Erythroblast (primary cell): ENCODE measurements at regions not wholly inside any gene's neighbourhood (a gene's known extent, or its start where the extent isn't known, plus 50 kb on each side); places are given as distances from the start of the nearest gene placed in this dataset.

Experiments used
- GATA1 ChIP-seq: IDR thresholded peaks from 2 replicates; pipeline ENCODE4 v1.6.1; 2011; ENCODE audit warnings: low read depth, mild to moderate bottlenecking, control low read depth, low read length, moderate library complexity
- POLR2A ChIP-seq: IDR thresholded peaks from 2 replicates; pipeline ENCODE4 v1.6.1; 2011; ENCODE audit warnings: mild to moderate bottlenecking, low read length

DNA sequence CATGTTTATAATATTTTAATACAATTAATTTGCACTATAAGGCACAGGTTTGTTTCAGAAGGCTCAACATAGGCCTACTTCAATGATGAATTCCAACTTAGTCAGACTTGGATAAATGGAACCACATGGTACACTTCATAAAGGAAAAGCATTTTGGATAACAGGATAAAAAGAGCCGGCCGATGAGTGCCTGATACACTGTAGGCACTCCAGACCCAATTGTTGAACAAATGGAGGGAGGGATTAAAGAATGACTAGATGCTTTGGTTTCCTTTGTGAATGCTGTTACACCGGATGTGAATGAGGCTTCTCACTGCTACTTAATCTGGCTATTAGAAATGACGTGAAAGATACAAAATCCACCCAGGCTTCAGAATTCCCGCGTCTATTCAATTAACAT lies 104.1 kb upstream of the KCTD1 start:
- TF ChIP-seq POLR2A (no peak), GATA1 (no peak)
